PFSK-1 (cell line): ENCODE measurements at regions not wholly inside any gene's neighbourhood (a gene's known extent, or its start where the extent isn't known, plus 50 kb on each side); places are given as distances from the start of the nearest gene placed in this dataset.

ENCODE experiments used
- POLR2AphosphoS5 ChIP-seq: IDR thresholded peaks from 2 replicates; pipeline ENCODE4 v1.6.1; 2012; ENCODE audit warnings: low read depth, mild to moderate bottlenecking, control low read depth, low read length, moderate library complexity
- REST ChIP-seq, 2 experiments: IDR thresholded peaks; 2 replicates each; pipeline versions ENCODE4 v1.6.1 to v1.8.0; 2011 to 2012; ENCODE audit warnings: low read depth in 2 of 2, low read length in 2 of 2, control low read depth in 1 of 2, inconsistent platforms in 1 of 2, mild to moderate bottlenecking in 1 of 2, moderate library complexity in 1 of 2; ENCODE audit not compliant: insufficient read depth in 1 of 2
- SIN3A ChIP-seq: IDR thresholded peaks from 2 replicates; pipeline ENCODE4 v1.6.1; 2012; ENCODE audit warnings: mild to moderate bottlenecking, low read length, moderate library complexity, borderline replicate concordance; ENCODE audit not compliant: insufficient read depth
- TAF1 ChIP-seq: IDR thresholded peaks from 2 replicates; pipeline ENCODE4 v1.6.1; 2012; ENCODE audit warnings: low read length, control low read depth, borderline replicate concordance; ENCODE audit not compliant: insufficient read depth

GRCh38 chr13:110005563-110005962 lies 219.2 kb upstream of the IRS2 start:
- TF ChIP-seq SIN3A, result no peak
- no peak for TF ChIP-seq POLR2AphosphoS5
- TF ChIP-seq TAF1, result no peak
- no peak for TF ChIP-seq REST (IDR thresholded peaks at IDR 0.05; ENCODE audit: insufficient read depth in 1 of 2, low read depth in 2 of 2, low read length in 2 of 2)
